Embryonic facial prominence (tissue), 1 donor: ENCODE measurements at regions not wholly inside any gene's neighbourhood (a gene's known extent, or its start where the extent isn't known, plus 50 kb on each side); places are given as distances from the start of the nearest gene placed in this dataset.
"Not testable (repeated sequence)": the region's sequence is repeated elsewhere in the genome, so short reads cannot be mapped to it uniquely, and the experiment has no call there.

Source experiments
- DNase-seq: peaks from one replicate; pipeline ENCODE4 v3.0.0-alpha.2; 2016; ENCODE audit errors: extremely low spot score

DNA sequence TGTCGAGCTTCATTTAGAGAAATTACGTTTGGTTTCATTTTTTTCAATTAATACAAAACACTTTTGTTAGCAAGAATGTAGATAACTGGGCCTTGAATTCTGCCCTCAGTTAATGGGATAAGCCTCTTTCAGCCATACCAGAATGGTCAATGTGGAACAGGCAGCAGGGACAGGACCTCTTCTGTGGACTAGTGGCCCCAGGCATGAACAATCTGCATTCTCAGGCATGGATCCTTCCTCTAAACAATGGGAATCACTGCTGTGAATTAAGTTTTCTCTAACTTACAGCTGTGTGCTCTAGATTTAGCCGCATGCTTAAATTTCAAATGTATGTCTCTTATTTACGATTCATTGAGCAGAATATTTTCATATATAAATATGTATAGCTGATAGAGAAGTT, 237.7 kb upstream of the PRKCQ start:
- no peak for DNase-seq

DNA sequence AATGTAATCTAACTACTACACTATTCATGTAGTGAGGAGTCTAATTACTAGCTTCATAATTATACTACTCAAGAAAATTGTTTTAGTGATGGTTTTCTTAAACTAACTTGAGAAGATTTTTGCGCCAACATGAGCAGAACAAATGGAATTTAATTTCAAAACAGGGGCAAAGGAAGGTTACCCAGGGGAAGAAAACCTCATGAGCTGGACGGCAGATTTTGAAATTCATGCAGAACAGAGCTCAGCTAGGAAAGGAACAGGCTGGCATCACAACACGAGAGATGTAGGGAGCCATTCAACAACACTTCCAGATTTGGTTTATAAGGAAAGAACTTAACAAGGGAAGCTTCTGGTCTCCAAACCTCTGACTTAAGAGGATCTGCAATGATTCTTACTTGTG, 235.3 kb upstream of the PRKCQ start:
- no peak for DNase-seq

DNA sequence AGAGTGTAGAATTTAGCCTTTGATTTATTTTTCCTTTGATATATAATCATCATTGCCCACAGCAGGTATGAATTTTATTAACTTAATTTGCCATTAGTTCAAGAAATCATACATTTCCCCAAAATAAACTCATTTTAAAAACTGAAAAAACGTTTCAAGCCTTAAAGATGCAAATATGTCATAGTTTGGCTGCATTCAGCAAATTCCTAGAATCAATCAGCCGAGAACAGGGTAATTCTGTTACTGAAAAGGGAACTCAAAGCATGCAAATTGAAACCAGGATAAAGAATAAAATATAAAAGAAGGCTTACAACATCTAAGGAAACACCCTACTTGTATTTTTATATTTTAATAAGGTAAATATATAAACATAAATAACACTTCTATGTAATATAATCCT, 233.8 kb upstream of the PRKCQ start:
- no peak for DNase-seq

DNA sequence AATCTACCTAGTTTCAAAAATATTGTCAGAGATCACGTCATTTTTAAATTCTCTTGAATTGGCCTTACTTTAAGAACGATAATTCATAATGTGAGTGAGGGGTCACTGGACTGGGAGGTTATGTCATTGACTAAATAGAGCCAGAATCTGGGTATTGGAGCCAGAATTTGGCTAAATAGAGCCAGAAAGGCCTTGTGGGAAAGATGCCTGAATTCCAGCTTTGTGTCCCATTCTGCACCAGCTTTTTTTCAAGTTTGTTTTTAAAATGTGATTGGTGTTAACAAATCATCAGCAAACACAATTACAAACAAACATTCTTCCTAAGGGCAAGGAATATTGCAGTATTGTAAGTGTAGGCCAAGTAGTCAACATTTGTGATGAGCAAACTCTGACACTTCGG, 233.2 kb upstream of the PRKCQ start:
- no peak for DNase-seq

DNA sequence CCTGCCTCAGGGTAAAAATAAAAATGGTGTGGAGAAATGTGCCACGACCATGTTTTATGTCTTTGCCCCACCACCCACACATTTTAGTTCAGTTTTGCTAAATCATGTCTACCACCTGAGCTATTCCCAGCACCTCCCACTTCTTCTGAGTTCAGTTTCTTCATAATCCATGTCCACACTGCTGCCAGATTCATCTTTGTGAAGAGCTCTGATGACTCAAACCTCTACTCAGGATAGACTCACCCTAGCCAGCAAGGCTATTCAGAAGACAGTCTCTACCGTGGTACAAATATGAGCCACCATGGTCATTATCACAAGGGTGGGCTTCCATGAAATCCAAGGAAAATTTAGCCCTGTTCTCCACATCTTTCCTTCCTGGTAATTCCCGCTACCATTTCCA, 231.1 kb upstream of the PRKCQ start:
- no peak for DNase-seq

DNA sequence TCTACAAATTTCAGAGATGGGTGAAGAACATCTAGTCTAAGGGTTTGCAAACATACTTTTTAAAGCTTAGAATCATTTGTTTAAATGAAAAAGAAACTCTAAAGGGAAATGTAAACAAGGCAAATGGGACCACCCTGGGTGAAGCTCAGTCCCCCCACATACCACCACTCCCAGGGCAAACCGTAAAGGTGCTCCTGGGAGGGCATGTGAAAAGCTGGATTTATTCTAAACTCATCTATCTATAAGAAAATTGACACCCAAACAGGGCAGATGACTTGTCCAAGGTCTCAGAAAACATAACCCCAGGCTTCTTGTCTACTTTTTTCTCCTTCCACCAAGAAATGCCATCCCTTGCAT, 223.3 kb upstream of the PRKCQ start:
- DNase-seq = no peak

DNA sequence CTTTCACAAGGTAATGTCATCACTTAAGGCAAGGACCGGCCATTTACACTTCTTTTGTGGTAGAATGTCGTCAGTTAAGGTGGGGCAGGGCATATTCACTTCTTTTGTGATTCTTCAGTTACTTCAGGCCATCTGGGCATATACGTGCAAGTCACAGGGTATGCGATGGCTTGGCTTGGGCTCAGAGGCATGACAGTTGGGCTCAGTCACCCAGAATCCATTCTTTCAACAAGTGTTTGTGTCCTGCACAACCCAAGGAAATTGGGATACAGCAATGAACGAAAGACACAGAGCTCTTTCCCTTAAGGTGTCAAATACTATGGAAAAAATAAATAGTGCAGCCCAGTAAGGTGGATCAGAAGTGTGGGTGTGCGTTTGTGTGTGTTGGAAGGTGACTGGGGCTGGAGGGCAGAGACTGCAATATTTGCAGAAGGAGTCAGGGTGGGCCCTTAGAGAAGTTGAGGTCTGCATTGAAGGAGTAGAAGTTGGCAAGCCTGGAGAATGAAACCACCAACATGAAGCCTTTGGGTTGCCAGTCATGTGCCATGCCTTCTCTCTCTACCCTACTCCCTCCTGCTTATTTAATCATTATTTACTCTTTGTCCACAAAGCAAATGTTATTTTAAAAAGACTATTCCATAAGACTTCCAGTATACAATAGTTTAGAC, 222.8 kb upstream of the PRKCQ start:
- DNase-seq = no peak

DNA sequence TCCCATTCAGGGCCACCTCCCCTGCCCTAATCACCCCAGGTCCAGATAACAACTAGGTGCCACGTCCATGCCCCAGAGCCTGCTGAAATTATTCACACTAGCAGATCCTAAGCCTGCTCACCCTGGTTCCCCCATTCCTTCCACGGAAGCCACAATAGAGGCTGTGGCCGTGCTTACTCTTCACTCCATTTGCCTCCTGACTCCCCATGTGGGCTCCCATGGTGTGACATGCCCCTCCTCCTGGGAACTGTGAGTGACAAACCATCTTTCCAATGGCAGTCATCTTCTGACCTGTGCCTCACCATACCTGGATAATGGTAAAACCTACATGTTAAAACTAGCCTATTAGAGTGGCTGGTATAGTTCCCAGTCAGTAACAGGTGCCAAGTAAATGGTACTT, 216.2 kb upstream of the PRKCQ start:
- DNase-seq = no peak

DNA sequence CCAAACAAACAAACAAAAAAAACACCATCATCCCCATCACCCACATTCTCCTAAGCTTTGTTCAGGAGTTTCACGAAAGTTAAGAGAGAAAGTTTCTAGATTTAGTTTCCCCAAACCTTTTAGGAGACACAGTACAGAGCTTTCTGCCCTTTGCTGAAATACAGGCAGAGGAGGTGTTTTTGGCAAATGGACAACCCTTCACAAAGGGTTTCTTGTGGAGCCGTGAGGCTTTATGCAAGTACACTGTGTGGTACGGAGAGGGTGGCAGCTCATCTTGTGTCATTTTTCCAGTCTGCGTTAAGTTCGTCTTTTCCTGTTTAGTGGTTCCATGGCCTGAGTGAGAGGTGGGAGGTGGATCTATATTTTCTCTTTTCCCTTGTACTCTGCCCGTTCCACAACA, 215.5 kb upstream of the PRKCQ start:
- no peak for DNase-seq

DNA sequence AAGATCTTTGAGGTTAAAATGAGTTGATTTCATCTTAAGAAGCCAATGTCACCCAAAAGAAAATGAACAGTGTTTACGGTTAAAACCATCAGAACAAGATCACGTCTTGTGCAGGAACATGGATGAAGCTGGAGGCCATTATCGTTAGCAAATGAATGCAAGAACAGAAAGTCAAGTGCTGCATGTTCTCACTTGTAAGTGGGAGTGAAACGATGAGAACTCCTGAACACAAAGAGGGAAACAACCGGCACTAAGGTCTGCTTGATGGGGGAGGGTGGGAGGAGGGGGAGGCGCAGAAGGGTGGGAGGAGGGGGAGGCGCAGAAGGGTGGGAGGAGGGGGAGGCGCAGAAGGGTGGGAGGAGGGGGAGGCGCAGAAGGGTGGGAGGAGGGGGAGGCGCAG, 214.8 kb upstream of the PRKCQ start:
- not testable (repeated sequence) for DNase-seq

DNA sequence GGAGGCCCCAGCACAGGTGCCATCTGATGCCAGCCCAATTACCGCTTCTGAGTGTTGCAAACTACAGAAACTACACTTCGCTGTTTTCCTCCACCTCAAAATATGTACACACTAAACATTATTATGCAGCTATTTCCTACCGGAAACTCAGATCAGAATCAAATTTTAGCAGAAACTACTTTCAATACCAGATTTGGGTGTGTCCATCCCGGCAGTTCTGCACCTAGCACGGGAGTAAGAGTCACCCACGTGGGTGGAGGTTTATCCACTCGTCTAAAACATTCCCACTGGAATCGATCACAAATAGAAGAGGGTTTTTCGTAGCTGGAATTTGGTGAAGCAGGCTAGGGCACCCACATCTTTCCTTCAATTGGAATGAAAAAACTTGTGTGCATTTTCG, 214.4 kb upstream of the PRKCQ start:
- no peak for DNase-seq

DNA sequence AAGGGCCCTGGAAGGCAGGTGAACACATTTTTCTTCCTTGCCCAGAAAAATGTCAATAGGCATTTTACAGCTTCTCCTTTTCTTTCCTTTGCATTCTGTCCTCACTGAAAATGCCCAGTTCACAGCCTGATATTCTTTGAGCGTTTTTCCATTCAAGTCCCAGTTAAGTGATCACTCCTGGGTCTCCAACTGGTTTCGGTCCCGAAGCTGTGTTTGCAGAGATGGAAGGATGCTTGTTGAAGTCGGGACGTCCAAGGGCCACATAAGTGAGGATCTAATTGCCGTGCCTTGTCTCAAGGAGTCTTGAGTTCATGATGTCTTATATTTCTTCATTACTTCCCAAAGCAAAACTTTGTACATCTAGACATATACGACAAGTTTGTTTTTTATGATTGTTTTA, 208.7 kb upstream of the PRKCQ start:
- DNase-seq = no peak

DNA sequence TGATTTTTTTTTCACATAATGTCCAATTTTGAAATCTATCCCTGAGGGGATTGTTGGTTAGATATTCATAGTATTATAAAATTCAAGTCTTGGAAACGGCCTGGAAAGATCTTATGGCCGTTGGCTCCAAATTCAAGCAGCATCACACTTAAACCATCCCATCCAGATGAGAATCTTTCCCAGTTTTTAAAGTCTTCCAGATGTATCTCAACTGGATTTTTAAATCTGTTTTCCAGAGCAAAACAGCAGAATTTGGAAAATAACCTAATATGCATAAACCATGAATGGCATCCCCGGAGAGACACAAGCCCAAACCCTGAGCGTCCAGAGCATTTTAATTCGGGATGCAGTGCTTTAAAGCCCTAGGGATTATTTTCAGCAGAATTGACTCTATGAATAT, 208.2 kb upstream of the PRKCQ start:
- DNase-seq = no peak

DNA sequence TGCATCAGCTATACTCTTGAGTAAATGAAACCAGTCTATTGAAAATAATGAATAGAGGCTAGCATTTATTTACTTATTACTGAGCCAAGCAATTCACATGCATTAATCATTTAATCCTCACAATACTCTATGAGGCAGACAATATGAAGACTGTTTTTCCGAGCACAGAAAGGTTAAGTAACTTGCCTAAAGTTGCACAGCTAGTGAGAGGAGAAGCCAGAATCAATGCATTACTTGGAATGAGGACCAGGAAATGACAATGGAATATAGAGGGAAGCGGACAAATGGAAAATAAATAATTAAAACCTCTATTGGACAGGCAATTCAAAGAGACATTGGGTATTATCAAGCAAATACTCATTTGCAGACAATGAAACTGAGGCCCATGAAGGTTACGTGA, 207.6 kb upstream of the PRKCQ start:
- no peak for DNase-seq

DNA sequence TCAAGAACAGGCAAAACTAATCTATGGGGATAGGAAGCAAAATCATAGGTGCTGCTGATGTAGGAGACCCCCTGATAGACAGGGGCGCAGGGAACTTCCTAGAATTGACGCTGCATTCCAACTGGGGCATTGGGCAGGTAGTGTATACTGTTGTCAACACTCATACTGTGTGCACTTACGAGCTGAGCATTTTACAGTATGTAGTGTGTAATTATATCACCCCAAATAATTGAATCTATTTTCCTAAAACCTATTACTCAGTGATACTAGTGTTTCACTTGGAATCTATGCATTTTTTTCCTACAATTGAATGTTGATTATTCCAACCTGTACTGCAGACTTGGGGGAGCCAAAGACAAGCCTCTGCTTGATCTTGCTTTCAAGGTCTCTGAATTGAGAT, 207.0 kb upstream of the PRKCQ start:
- no peak for DNase-seq

DNA sequence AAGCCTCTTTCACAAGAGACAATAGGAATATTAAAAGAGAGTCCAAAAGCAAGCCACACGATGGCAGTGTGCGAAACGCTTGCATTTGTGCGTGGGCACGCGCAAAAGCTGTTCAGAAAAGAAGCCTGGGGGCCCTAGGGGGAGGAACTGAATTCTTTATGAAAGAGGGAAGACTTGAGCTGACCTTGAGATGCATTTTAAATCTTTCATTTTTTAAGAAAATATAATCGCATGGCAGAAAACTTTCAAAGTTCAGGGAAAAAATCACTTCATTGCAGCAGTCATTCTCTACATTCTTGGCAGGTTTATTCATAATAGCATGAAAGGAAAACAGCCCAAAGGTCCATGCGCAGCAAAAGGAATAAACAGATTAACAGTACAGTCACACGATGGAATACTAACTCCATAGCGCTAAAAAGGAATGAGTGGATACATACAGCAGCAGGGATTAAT, 206.5 kb upstream of the PRKCQ start:
- DNase-seq = peak; percentile 58

DNA sequence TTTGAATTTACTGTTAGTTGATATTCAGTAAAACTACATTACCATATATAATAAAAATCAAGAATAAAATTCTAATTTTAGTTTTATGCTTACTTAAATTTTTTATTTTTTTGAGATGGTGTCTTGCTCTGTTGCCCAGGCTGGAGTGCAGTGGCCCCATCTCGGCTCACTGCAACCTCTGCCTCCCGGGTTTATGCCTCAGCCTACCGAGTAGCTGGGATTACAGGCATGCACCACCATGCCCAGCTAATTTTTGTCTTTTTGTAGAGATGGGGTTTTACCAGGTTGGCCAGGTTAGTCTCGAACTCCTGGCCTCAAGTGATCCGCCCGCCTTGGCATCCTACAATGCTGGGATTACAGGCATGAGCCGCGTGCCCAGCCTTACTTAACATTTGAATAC, 204.4 kb upstream of the PRKCQ start:
- DNase-seq = not testable (repeated sequence)

DNA sequence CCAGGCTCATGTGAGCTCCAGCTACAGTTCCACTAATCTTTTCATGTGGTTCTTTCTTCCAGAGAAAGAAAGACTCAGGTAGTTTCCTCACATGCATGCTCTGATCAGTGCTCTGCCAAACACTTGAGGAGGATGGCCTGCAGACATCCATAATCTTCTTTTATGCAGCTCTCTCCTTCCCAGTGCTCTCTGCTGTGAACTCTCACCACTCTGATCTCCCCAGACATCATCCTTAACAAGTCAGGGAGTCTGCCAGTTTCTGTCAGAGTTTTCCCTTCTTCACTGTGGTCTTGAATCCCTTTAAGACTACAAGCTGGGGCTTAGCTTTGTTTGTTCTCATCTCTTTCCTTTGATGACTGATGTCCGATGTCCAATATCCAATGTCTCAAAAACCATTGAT, 203.4 kb upstream of the PRKCQ start:
- no peak for DNase-seq

DNA sequence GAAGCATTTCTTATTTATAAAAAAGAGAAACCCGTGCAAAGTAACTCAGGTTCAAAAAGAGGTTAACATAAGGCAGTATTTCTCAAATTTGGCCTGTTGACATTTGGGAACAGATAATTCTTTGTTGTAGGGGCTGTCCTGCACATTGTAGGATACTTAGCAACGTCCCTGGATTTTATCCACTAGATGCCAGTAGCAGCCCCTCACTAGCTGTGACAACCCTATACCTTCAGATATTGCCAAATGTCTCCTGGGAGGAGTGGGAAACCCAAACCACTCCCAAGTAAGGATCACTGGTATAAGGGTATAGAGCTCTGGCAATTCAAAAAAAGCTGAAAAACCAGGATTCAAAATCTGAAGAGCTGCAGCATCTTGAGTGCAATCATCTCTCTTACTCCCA, 202.3 kb upstream of the PRKCQ start:
- DNase-seq = no peak

DNA sequence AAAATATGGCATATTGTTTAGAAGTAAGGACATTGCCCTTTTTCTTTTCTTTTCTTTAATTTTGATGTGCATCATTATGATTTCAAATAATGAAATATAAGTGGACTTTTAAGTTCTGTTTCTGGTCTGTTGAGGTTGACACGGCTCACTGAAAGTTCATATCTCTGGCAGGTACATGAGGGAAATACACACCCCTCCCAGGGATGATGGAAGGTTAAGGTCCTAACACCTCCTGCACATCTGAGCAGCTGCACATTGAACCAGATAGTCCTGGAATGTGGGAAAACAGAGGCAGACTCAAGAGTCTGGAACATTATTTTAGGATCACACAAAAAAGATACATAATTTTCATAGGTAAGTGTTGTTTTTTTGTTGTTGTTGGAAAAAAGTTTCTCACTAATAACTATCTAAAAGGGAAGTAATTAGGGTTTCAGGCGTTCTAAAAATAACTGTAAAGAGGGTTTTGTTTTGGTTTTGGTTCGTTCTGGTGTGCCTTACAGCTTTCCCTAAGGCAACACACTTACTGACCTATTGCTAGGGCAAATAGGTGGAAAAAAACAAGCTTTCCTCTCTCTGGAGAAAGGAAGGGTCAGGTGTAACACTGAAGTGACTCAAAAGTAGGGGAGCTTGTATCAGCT, 201.2 kb upstream of the PRKCQ start:
- no peak for DNase-seq

DNA sequence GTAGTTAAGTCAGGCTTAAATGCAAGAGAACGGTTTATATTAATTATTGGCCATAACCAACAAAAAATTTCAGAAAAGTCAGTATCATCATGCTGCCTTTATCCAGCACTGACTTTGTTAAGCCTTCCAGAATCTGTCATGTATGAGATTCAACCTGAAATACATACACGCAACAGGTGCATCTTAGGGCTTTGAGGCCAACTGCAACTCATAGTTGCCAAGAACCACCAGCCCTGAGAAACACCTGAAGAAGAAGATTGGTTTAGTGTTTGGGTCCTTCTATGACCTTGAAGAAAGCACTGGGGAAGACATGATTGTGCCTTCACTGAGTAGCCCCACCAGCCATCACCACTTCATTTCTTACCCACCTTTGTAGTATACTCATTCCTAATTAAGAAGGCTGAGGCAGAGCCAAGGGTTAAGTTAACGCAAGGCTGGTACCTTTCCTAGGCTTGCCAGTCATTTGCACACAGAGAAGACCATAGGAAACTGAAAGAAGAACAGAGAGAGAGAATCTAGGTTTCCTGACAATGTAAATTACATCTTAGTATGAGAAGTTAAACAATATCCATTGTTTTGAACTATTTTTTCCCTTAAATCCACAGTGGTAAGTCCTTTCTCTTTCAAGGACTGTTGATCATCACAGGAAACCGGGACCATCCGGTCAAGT, 200.1 kb upstream of the PRKCQ start:
- DNase-seq = no peak

DNA sequence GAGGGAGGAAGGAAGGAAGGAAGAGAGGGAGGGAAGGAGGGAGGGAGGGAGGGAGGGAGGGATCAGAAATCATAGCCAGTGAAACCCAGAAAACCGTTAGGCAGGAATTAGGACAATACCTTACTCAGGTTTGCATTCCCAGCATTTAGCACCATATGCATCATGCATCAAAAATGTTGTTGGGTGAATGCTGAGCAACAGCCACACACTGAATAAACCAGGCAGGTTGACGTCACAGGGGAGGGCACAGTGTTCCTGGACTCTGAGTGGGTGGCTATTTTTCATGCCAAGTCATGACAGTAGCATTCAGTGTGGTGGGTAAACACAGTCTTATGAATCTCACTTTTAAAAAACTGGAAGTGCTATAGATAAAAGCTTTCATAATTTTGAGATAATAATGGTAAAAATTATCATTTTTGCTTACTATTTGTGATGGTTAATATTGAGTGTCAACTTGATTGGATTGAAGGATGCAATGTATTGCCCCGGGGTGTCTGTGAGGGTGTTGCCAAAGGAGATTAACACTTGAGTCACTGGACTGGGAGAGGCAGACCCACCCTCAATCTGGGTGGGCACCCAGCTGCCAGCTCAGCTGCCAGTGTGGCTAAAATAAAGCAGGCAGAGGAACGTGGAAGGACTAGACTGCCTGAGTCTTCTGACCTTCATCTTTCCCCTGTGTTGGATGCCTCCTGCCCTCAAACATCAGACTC, 199.1 kb upstream of the PRKCQ start:
- no peak for DNase-seq

DNA sequence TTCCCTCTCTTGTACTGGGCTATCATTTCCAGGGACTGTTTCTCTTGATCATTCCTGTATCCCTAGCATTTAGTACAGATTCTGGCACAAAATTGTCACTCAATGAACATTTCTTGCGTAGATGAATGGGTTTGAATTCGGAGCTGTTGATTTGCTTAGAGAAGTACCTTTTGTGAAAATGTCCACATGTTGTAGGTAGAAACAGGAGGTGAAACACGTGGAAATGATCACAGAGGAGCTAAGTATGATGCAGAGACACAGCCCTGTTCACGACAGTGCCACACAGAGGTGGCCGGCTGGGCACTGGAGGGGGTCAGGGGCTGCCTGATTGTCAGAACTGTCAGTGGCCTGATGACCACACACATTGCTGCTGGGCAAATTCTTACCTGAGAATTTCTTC, 196.1 kb upstream of the PRKCQ start:
- DNase-seq = no peak
